ENCODE measurements at regions not wholly inside any gene's neighbourhood (a gene's known extent, or its start where the extent isn't known, plus 50 kb on each side); places are given as distances from the start of the nearest gene placed in this dataset.

DNA sequence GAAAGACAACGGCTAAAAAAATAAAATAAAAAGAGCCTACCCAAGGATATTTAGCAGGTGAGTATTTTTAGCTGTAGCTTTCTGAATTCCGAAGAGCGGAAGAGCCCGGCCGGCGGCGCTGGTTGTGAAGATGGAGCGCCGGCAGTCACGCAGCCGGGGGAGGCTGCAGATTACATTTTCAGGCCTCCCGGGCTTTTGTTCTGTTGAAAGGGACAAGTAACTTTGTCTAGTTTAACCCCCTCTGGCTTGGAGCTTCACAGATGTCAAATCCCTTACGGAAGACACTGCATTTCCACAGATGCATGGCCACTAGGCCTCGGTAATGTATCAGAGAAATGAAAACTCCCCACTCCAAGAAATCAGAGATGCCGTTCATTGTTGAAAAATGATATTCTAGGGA, 497.6 kb upstream of the MKI67 start:
- TF ChIP-seq SIN3A (IDR thresholded peaks at IDR 0.05; ENCODE audit: borderline replicate concordance, insufficient read depth, low read length) (no peak), POLR2AphosphoS5 (IDR thresholded peaks at IDR 0.05; ENCODE audit: low read depth, low read length) (no peak), TAF1 (IDR thresholded peaks at IDR 0.05; ENCODE audit: borderline replicate concordance, insufficient read depth, low read length) (no peak), FOXP2 (optimal IDR thresholded peaks at IDR 0.05; ENCODE audit: borderline replicate concordance, extremely low read depth, extremely low read length, insufficient read depth) (no peak)
- TF ChIP-seq, protein P1, sequence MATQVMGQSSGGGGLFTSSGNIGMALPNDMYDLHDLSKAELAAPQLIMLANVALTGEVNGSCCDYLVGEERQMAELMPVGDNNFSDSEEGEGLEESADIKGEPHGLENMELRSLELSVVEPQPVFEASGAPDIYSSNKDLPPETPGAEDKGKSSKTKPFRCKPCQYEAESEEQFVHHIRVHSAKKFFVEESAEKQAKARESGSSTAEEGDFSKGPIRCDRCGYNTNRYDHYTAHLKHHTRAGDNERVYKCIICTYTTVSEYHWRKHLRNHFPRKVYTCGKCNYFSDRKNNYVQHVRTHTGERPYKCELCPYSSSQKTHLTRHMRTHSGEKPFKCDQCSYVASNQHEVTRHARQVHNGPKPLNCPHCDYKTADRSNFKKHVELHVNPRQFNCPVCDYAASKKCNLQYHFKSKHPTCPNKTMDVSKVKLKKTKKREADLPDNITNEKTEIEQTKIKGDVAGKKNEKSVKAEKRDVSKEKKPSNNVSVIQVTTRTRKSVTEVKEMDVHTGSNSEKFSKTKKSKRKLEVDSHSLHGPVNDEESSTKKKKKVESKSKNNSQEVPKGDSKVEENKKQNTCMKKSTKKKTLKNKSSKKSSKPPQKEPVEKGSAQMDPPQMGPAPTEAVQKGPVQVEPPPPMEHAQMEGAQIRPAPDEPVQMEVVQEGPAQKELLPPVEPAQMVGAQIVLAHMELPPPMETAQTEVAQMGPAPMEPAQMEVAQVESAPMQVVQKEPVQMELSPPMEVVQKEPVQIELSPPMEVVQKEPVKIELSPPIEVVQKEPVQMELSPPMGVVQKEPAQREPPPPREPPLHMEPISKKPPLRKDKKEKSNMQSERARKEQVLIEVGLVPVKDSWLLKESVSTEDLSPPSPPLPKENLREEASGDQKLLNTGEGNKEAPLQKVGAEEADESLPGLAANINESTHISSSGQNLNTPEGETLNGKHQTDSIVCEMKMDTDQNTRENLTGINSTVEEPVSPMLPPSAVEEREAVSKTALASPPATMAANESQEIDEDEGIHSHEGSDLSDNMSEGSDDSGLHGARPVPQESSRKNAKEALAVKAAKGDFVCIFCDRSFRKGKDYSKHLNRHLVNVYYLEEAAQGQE (IDR thresholded peaks at IDR 0.05; ENCODE audit: insufficient read depth in 1 of 2, low read depth in 2 of 2, low read length in 2 of 2), result no peak

DNA sequence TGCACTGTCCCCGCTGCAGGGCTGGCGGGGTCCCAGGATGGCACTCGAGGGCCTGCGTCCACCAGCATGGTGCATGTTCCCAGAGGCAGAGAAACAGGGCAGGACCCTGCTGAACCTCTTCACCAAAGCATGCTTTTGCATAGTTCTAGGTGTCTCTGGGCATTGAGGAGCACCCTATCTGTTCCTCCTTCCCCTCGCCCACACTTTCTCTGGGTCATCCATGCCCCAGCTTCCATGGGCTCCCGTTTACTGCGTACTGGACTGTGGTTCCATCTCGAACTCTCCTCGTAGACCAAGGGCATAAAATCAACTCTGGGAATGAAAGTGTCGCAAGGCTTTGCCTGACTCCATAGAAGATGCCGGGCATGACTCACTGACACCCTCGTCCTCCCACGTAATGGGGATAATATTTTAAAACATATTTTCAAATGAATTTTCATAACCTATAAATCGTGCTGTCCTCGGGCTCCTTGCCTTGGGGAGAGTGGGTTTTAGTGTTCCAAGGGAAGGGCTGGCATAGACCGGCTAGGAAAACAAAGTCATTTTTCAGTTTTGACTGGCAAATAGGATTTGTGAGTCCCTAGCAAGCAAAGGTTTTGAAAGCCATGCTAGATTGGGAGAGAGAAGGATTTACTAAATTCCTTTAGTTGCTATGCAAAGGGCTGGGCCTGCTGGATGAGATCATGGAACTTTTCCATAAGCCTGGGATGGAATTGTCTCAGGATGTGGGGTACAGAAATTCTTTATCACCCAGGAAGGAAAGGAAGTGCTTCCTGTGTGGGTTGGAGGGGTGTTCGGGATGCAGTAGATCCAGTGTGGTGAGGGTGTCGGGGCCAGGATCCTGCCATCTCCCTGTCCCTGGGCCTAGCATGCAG, 498.7 kb upstream of the MKI67 start:
- TF ChIP-seq TAF1 (IDR thresholded peaks at IDR 0.05; ENCODE audit: borderline replicate concordance, insufficient read depth, low read length), result no peak
- no peak for TF ChIP-seq FOXP2 (optimal IDR thresholded peaks at IDR 0.05; ENCODE audit: borderline replicate concordance, extremely low read depth, extremely low read length, insufficient read depth)
- TF ChIP-seq, protein P1 (IDR thresholded peaks at IDR 0.05; ENCODE audit: insufficient read depth in 1 of 2, low read depth in 2 of 2, low read length in 2 of 2), result no peak
- TF ChIP-seq POLR2AphosphoS5 (IDR thresholded peaks at IDR 0.05; ENCODE audit: low read depth, low read length), result no peak
- no peak for TF ChIP-seq SIN3A (IDR thresholded peaks at IDR 0.05; ENCODE audit: borderline replicate concordance, insufficient read depth, low read length)

DNA sequence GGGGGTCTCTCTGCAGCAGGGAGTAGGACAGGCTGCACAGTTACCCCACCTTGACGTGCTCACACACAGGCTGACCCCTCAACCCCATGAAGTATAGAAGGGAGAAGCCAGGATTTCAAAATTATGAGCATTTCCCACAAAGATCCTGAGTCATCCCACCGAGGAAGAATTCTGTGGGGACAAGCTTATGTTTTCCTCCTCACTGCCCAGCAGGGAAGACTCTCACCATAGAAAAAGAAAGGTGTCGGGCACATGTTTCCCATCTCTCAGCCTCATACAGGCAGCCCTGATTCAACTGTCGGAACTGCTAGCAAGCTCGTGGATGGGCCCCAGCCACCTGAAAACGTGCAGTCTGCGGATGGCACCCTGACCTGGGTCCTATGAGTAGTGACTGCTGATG, 499.7 kb upstream of the MKI67 start:
- TF ChIP-seq TAF1 (IDR thresholded peaks at IDR 0.05; ENCODE audit: borderline replicate concordance, insufficient read depth, low read length), result no peak
- TF ChIP-seq SIN3A (IDR thresholded peaks at IDR 0.05; ENCODE audit: borderline replicate concordance, insufficient read depth, low read length), result no peak
- no peak for TF ChIP-seq POLR2AphosphoS5 (IDR thresholded peaks at IDR 0.05; ENCODE audit: low read depth, low read length)
- no peak for TF ChIP-seq FOXP2 (optimal IDR thresholded peaks at IDR 0.05; ENCODE audit: borderline replicate concordance, extremely low read depth, extremely low read length, insufficient read depth)
- TF ChIP-seq, protein P1 (IDR thresholded peaks at IDR 0.05; ENCODE audit: insufficient read depth in 1 of 2, low read depth in 2 of 2, low read length in 2 of 2), result no peak

DNA sequence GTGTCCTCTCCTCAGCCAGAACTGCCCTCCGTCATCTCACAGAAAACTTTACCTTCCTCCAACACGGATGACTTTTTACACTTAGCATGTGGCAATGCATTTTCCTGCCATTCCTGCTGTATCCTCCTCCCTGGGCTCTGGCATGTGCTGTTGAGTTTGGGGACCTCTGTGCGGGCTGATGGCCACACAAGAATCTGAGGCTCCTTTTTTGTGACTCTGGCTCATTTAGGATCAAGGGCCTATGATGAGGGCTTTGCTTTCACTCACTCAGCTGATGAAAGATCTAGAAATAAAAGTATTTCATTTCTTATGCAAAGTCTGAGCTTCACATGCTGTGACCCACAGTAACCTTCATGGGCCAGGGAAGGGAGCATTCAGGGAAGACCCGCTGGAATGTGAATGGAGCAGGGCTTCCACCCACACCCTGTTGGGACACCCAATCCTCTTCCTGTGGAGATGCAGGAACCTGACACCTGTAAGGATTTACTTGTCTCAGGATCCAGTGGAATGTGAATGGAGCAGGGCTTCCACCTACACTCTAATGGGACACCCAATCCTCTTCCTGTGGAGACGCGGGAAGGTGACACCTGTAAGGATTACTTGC, 500.3 kb upstream of the MKI67 start:
- no peak for TF ChIP-seq SIN3A (IDR thresholded peaks at IDR 0.05; ENCODE audit: borderline replicate concordance, insufficient read depth, low read length)
- no peak for TF ChIP-seq TAF1 (IDR thresholded peaks at IDR 0.05; ENCODE audit: borderline replicate concordance, insufficient read depth, low read length)
- TF ChIP-seq, protein P1 (IDR thresholded peaks at IDR 0.05; ENCODE audit: insufficient read depth in 1 of 2, low read depth in 2 of 2, low read length in 2 of 2), result no peak
- TF ChIP-seq POLR2AphosphoS5 (IDR thresholded peaks at IDR 0.05; ENCODE audit: low read depth, low read length), result no peak
- TF ChIP-seq FOXP2 (optimal IDR thresholded peaks at IDR 0.05; ENCODE audit: borderline replicate concordance, extremely low read depth, extremely low read length, insufficient read depth), result no peak

Measured in PFSK-1 (cell line).